NCI-H2196 (cell line): ENCODE measurements at regions not wholly inside any gene's neighbourhood (a gene's known extent, or its start where the extent isn't known, plus 50 kb on each side); places are given as distances from the start of the nearest gene placed in this dataset.

Experiments
- DNase-seq: peaks from one replicate; lab custom pipeline; 2025; ENCODE audit not compliant: unreplicated experiment; lab: John Stamatoyannopoulos, UW

GRCh38 chr15:98583771-98584430, 64.4 kb upstream of the IGF1R start:
- no peak for DNase-seq

- DNase-seq: no peak
Observed at GRCh38 chr15:98586066-98586465, 62.3 kb upstream of the IGF1R start.

GRCh38 chr15:98592136-98592535, 56.2 kb upstream of the IGF1R start:
- no peak for DNase-seq

GRCh38 chr15:98596131-98596530, 52.2 kb upstream of the IGF1R start:
- DNase-seq: no peak

- peak; percentile 24 for DNase-seq
Observed at GRCh38 chr15:98596885-98597392, 51.4 kb upstream of the IGF1R start.

- no peak for DNase-seq
Observed at GRCh38 chr15:98597666-98598065, 50.7 kb upstream of the IGF1R start.
